Brain microvascular endothelial cell (primary cell): ENCODE measurements at regions not wholly inside any gene's neighbourhood (a gene's known extent, or its start where the extent isn't known, plus 50 kb on each side); places are given as distances from the start of the nearest gene placed in this dataset.

ENCODE experiments used
- DNase-seq: peaks from one replicate; pipeline ENCODE4 v3.0.0-alpha.2; 2020
- H3K27ac ChIP-seq: fragments of 250-450 bp; sonication (Bioruptor Pico); 2 replicates; pipeline ENCODE4 v1.5.1; 2020; ENCODE audit warnings: mild to moderate bottlenecking, moderate library complexity
- H3K27me3 ChIP-seq: fragments of 250-450 bp; sonication (Bioruptor Pico); replicated peaks from 2 replicates; pipeline ENCODE4 v1.5.1; 2020; ENCODE audit warnings: mild to moderate bottlenecking
- H3K36me3 ChIP-seq: fragments of 250-450 bp; sonication (Bioruptor Pico); replicated peaks from 2 replicates; pipeline ENCODE4 v1.5.1; 2020; ENCODE audit warnings: mild to moderate bottlenecking
- H3K4me3 ChIP-seq: 2 replicates; pipeline ENCODE4 v1.5.1; 2011; ENCODE audit warnings: low read depth, mild to moderate bottlenecking, control low read depth, low read length, moderate library complexity
- in situ Hi-C: cut with HindIII; loops from 2 replicates; pipeline ENCODE4 v1.10.0; 2017; ENCODE audit warnings: low sequenced_read_pairs, low pct_ligation_motif_present
- TF ChIP-seq, protein P1 (sequence below): IDR thresholded peaks from 2 replicates; pipeline ENCODE4 v1.5.1; 2011; ENCODE audit warnings: low read depth, mild to moderate bottlenecking, moderate library complexity, low read length, control low read depth, inconsistent platforms; ENCODE audit errors: missing control alignments

GRCh38 chr12:124655048-124655697 lies 87.8 kb upstream of the NCOR2 start:
- TF ChIP-seq, protein P1, sequence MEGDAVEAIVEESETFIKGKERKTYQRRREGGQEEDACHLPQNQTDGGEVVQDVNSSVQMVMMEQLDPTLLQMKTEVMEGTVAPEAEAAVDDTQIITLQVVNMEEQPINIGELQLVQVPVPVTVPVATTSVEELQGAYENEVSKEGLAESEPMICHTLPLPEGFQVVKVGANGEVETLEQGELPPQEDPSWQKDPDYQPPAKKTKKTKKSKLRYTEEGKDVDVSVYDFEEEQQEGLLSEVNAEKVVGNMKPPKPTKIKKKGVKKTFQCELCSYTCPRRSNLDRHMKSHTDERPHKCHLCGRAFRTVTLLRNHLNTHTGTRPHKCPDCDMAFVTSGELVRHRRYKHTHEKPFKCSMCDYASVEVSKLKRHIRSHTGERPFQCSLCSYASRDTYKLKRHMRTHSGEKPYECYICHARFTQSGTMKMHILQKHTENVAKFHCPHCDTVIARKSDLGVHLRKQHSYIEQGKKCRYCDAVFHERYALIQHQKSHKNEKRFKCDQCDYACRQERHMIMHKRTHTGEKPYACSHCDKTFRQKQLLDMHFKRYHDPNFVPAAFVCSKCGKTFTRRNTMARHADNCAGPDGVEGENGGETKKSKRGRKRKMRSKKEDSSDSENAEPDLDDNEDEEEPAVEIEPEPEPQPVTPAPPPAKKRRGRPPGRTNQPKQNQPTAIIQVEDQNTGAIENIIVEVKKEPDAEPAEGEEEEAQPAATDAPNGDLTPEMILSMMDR = no peak
- Histone ChIP-seq H3K27ac (peak overlapping the region; percentile 93), H3K36me3 (no peaks in the 10 kb centered on the region), H3K27me3 (no peaks in the 10 kb centered on the region), H3K4me3 (peak overlapping the region; percentile 17)
- in situ Hi-C loops = no loop called here
- peak; percentile 55 for DNase-seq

GRCh38 chr12:124654666-124655047 lies 87.2 kb upstream of the NCOR2 start:
- Histone ChIP-seq H3K27me3 (no peaks in the 10 kb centered on the region), H3K4me3 (no peak overlapping the region), H3K36me3 (no peaks in the 10 kb centered on the region), H3K27ac (peak overlapping the region; percentile 93)
- in situ Hi-C loops = no loop called here
- TF ChIP-seq, protein P1 = no peak
- no peak for DNase-seq

DNA sequence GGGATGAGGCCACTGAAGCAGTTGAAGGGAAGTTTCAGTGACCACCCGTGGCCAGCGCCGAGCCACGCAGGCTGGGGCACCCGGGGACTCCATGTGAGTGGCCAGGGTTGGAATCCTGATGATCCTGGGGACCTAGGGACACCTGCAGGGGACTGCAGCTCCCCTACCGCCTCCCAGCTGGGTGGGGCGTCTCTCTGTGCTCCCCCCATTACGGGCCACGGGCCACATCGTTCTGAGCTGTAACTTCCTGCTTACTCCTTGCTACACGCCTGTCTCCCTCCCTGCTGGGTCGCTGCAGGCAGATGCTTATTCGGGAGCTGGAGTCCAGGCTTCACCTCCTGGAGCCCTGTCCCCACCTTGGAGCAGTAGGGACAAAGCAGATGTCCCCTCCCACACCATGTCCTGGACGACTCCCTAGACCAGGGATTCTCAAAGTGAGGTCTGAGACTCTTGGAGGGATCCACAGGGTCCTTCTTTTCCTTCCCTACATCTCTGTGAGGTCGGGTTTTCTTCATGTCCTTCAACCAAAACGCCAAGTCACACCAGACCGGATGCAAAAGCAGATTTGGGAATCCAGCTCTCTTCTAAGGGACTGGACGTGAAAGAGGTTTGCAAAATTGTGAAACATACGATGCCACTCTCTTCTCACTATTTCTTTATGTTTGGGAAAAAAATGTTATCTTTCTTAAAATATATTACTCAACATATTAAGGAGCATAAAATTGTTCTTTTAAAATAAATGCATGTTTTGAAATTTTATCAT lies 85.9 kb upstream of the NCOR2 start:
- TF ChIP-seq, protein P1 = no peak

DNA sequence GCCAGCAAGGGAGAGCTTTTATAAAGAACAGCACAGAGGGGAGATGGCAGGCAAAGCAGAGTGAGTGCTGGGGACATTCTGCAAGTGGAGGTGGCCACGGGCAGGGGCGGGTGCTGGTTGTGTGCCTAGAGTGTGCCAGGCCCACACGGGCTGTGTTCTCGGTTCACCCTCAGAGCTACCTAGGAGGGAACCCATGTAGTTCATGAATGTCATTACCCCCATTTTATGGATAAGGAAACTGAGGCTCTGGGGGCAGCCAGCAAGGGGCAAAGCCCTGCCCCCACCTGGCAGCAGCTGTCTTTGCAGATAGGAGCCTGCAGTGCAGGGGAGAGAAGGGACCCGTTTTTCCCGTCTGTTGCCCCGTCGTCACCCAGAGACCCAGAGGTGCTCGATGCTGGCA lies 85.2 kb upstream of the NCOR2 start:
- no peaks in the 10 kb centered on the region for H3K36me3 ChIP-seq
- H3K4me3 ChIP-seq = no peak overlapping the region
- no peak for DNase-seq
- TF ChIP-seq, protein P1 = no peak
- H3K27ac ChIP-seq = no peak overlapping the region
- in situ Hi-C loops = no loop called here
- no peaks in the 10 kb centered on the region for H3K27me3 ChIP-seq

More for the DNA sequence above, 85.9 kb upstream of the NCOR2 start:
- no peaks in the 10 kb centered on the region for H3K36me3 ChIP-seq
- H3K27ac ChIP-seq = no peak overlapping the region
- H3K4me3 ChIP-seq = no peak overlapping the region
- H3K27me3 ChIP-seq = no peaks in the 10 kb centered on the region
- no peak for DNase-seq
- in situ Hi-C loops = no loop called here

- no peak for DNase-seq
- Histone ChIP-seq H3K4me3 (no peak overlapping the region), H3K27me3 (no peaks in the 10 kb centered on the region), H3K27ac (no peak overlapping the region), H3K36me3 (no peaks in the 10 kb centered on the region)
- TF ChIP-seq, protein P1 = no peak
- in situ Hi-C loops = no loop called here
Measured at GRCh38 chr12:124651516-124652273, 84.3 kb upstream of the NCOR2 start.
